GM12865 (cell line): ENCODE measurements at regions not wholly inside any gene's neighbourhood (a gene's known extent, or its start where the extent isn't known, plus 50 kb on each side); places are given as distances from the start of the nearest gene placed in this dataset.

Experiments used
- DNase-seq: peaks from one replicate; pipeline ENCODE4 v3.0.0; 2010; ENCODE audit warnings: low read depth
- H3K4me3 ChIP-seq: 2 replicates; pipeline ENCODE4 v1.5.1; 2011; ENCODE audit warnings: mild to moderate bottlenecking, low read depth, low read length, control low read depth
- CTCF ChIP-seq: IDR thresholded peaks from 2 replicates; pipeline ENCODE4 v1.5.1; 2011; ENCODE audit warnings: low read length, control low read depth, low read depth, inconsistent platforms; ENCODE audit not compliant: insufficient read depth; ENCODE audit errors: missing control alignments

GRCh38 chr14:61226015-61226654 is 55.0 kb downstream of the TMEM30B start:
- DNase-seq, result no peak
- no peak for TF ChIP-seq CTCF
- no peak overlapping the region for H3K4me3 ChIP-seq

- DNase-seq, result no peak
- no peak for TF ChIP-seq CTCF
- no peak overlapping the region for H3K4me3 ChIP-seq
These were observed 55.8 kb downstream of the TMEM30B start for GRCh38 chr14:61225344-61225743.

- no peak overlapping the region for H3K4me3 ChIP-seq
- TF ChIP-seq CTCF, result no peak
- DNase-seq, result no peak
These were observed 57.6 kb downstream of the TMEM30B start for GRCh38 chr14:61223552-61223951.

GRCh38 chr14:61222388-61222787 is 58.8 kb downstream of the TMEM30B start:
- no peak for TF ChIP-seq CTCF
- no peak for DNase-seq
- no peak overlapping the region for H3K4me3 ChIP-seq

GRCh38 chr14:61221906-61222305 is 59.2 kb downstream of the TMEM30B start:
- no peak for TF ChIP-seq CTCF
- DNase-seq, result no peak
- H3K4me3 ChIP-seq, result no peak overlapping the region

- no peak for TF ChIP-seq CTCF
- H3K4me3 ChIP-seq, result no peak overlapping the region
- no peak for DNase-seq
These were observed 61.5 kb downstream of the TMEM30B start for GRCh38 chr14:61219673-61220072.

- H3K4me3 ChIP-seq, result no peak overlapping the region
- TF ChIP-seq CTCF, result no peak
- no peak for DNase-seq
These were observed 61.9 kb downstream of the TMEM30B start for GRCh38 chr14:61219256-61219655.
